HG02623 (cell line): ENCODE measurements at regions not wholly inside any gene's neighbourhood (a gene's known extent, or its start where the extent isn't known, plus 50 kb on each side); places are given as distances from the start of the nearest gene placed in this dataset.
A peak's percentile ranks its signal among the peaks of the same experiment; 100 is the strongest.

ENCODE experiments used
- ATAC-seq: cut with Tn5 transposase; IDR thresholded peaks from one replicate; pipeline ENCODE4 v1.9.1; 2021; ENCODE audit warnings: moderate library complexity; ENCODE audit not compliant: unreplicated experiment

- no peak for ATAC-seq
These were observed 259.4 kb downstream of the RAD51AP2 start for GRCh38 chr2:17258861-17259260.

DNA sequence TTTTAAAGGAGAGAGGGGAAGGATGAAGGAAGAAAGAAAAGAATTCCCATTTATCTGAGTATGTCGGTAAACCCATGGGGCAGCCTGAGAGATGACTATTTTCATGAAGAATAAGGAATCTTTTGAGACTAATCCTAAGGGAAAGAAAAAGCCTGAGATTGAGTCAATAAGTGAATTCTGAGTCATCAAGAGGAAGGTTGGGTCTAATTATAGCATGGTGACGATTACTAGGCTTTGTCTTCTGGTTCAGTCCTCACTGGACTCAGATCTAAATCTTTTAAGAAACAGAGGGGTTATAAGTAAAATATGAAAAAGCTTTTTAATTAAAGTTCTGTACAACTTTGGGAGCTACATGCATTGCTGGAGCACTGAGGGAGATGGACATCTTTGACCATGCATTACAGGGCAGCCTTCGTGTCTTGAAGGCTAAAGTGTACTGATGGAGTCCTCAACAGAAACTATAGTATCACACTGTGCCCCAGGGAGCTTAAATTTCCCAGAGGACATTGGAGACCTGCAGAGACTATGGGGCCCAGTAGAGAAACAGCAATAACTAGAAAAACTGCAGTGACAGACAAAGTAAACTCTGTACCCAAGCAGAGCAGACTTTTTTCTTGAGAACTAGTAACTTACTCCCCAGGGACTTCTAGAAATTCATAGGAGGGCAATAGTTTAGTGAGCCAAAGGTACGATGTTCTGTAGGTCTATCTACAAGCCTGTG is 260.9 kb downstream of the RAD51AP2 start:
- ATAC-seq, result no peak

DNA sequence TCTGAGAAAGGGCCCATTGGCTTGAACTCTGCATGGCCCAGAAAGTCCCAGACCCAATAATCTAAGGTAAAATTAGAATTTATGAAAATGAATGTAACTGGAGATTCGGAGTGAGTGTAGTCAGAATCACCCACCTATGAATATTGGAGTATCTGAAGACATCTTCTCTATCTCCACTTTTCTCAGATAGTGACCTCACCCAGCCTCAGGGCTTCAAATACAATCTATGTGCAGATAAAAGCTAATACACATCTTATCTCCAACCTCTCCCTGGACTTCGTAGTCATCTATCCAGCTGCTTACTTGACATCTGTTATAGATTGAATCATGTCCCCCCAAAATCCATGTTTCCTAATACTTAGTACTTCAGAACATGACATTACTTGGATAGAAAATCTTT is 263.2 kb downstream of the RAD51AP2 start:
- ATAC-seq, result no peak

DNA sequence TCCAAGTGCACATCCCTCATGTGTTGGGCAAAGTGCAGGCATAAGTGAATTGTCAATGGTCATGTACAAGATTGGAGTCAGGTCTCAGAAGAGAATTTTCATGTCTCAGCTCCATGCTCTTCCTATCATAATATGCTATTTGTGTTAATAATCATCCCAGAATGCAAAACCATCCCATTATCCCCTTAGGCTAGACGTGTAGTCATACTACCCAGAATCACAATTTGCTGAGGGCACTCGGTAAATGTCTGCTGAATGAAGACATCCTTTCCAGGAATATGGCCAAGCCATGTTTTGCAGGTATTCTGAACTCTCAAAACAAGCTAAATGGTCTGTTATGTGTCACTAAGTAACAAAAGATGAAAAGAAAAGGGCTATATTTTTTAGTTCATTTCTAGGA is 263.8 kb downstream of the RAD51AP2 start:
- ATAC-seq, result no peak

- no peak for ATAC-seq
These were observed 266.0 kb downstream of the RAD51AP2 start for GRCh38 chr2:17252258-17252657.

- ATAC-seq, result no peak
These were observed 267.1 kb downstream of the RAD51AP2 start for GRCh38 chr2:17251171-17251570.

- ATAC-seq, result no peak
These were observed 269.0 kb downstream of the RAD51AP2 start for GRCh38 chr2:17249249-17249648.

GRCh38 chr2:17245906-17246305 is 272.3 kb downstream of the RAD51AP2 start:
- no peak for ATAC-seq

DNA sequence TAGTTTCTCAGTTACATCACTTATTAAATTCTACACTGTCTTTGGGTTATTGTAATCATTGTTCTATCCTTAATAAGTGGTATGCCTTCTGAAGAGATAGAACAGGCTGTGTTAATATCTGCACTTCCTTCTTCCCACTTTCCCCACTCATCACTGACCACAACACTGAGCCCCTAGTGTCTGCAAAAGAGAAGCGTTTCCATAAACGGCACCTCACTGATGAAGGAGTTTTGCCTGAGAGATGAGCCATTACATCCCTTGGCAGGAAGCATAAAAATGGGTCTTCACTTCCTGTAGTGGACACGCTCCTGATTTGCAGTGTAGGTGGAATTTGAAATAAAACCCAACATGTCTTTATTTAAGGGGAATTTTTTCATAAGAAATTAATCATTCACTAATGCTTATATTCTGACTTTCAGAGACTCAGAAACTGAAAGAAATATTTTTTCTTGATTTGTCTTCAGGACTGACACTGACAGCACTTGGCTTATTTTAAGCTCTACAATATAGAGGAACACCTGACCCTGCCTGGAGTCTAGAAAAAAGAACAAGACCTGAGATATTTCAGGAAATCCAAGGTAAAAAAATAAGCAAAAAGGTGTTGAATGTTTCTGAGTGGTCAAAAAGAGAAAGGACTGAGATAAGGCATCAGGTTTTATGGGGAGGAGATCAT is 275.3 kb downstream of the RAD51AP2 start:
- ATAC-seq, result no peak

DNA sequence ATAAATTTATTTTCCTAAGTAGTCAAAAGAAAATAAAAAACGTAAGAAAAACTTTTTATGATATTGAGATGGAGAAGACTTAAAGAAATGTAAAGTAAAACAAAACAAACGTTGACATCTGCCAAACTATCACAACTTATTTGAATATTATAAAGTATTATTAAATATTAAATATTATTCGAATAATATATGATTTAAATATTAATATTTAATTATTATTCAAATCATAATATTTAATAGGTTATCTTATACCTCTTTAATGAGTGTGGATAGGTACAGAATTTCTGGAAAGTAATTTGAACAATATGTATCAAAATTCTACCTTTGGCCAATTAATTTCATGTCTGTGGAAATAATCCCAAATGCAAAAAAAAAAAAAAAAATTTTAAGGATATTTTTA is 278.7 kb downstream of the RAD51AP2 start:
- no peak for ATAC-seq

DNA sequence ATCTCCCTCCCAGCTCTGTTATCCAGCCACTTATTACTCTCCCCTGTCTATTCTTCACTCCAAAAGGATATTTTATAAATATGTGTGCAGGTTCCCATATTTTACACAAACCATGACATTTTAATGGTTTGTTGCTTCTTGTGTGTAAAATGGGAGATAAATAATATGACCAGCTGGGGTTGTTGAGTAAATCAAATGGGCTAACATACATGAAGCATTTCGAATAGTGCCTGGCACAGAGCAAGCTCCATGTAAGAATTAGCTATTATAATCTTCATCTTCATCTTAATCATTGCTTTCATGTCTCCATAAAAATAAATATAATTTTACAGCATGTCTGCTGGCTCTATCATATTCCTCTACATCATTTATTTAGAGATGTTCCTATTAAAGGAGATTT is 283.1 kb downstream of the RAD51AP2 start:
- ATAC-seq, result no peak

- ATAC-seq, result no peak
These were observed 285.3 kb downstream of the RAD51AP2 start for GRCh38 chr2:17232776-17233556.

DNA sequence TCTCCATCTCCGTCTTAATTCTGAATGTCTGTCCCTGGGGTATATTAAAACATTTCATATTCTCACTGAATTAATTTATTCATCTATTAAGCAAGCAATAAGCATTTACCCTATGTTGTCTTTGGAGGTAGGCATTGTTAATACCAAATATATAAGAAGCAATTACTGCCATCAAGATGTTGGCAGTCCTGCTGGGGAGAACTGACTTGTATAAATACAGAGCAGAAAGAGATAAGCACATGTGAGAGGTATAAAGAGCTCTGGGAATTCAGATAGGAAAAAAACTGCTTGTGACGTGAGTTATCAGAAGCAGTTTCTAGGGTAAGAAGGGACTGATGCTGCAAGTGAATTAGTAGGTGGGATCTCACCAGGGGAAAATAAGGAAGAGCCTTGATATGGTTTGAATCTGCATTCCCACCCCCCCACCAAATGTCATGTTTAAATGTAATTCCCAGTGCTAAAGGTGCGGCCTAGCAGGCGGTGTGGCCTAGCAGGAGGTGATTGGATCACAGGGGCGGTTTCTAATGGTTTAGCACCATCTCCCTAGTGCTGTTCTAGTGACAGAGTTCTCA is 286.8 kb downstream of the RAD51AP2 start:
- no peak for ATAC-seq

GRCh38 chr2:17229414-17229813 is 288.8 kb downstream of the RAD51AP2 start:
- no peak for ATAC-seq

DNA sequence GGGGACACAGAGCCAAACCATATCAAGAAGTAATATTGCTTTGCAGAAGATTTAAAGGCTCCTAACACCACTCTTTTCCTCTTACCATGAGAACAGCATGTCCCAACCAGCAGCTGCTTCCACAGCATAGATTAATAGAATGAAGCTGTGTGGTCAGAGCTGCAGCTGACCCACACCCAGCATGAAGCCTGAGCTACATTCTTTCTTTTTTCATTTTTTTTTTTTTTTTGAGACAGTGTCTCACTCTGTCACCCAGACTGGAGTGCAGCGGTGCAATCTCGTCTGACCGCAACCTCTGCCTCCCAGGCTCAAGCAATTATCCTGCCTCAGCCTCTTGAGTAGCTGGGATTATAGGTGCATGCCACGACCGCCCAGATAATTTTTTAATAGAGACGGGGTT is 289.8 kb downstream of the RAD51AP2 start:
- no peak for ATAC-seq

- no peak for ATAC-seq
These were observed 290.4 kb downstream of the RAD51AP2 start for GRCh38 chr2:17227856-17228255.

DNA sequence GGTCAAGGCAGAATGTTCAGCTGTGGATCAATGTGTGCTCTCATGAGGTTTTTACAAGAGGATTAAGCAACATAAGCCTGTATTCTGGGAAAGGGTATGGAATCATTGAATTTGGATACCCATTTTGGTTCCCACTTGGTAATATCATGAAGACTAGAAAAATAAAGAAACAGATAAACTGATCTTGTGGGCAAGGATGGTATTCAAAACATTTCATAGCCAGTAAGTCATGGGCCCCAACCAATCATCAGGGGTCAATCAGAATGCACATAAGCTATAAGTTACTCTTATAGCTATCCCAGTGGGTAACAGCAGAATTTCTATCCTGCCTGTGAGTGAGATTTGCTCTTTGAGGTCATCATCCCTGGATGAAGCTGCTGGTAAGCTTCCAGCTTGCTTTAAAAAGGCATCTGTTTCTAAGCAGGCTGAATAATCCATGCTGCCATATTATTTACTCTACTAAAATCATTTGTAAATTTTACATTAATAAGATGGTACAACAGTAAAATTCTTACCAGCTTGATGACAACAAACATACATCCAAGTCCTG is 291.2 kb downstream of the RAD51AP2 start:
- ATAC-seq, result no peak

- no peak for ATAC-seq
These were observed 295.0 kb downstream of the RAD51AP2 start for GRCh38 chr2:17223211-17223610.

GRCh38 chr2:17208511-17208910 is 309.7 kb downstream of the RAD51AP2 start:
- no peak for ATAC-seq

DNA sequence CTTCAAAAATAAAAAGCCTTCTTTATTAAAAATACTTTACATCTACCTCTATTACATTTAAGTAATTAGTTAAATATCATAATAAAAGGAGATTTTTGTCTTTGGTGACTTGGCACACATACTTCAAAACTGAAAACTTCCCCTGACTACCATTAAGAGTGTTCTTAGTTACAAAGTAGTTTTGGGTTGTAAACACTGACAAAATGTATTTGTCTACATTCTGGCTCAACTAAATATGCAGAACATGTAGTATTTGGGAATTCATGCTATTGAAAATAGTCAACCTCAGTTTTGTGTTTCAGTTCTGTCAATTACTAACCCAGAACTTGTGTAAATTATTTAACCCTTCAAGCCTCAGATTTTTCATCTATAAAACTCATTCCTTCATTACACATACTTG is 311.5 kb downstream of the RAD51AP2 start:
- no peak for ATAC-seq

GRCh38 chr2:17204214-17204613 is 314.0 kb downstream of the RAD51AP2 start:
- ATAC-seq, result peak; percentile 45
